ENCODE measurements at regions not wholly inside any gene's neighbourhood (a gene's known extent, or its start where the extent isn't known, plus 50 kb on each side); places are given as distances from the start of the nearest gene placed in this dataset.

DNA sequence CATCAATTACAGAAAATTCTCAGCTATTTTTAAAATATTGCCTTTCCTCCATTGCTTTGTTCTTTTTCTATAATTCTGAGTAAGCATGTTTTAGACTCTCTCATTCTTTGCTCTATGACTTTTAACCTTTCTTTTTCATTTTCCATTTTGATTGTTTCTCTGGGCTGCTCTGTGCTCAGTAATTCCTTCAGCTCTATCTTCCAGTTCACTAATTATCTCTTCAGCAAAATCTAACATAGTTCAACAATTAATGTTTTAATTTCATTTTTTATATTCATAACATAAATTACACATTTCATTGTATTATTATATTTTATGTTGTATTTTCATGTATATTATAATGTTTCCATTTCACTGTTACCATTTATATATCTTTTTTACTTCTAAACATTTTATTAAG is 198.8 kb upstream of the NOX3 start:
- no peak for TF ChIP-seq POLR2AphosphoS5 (IDR thresholded peaks at IDR 0.05)
- TF ChIP-seq CTCF (IDR thresholded peaks at IDR 0.05) = no peak

Data from breast epithelium (tissue), 3 donors.